HCT116 (cell line): ENCODE measurements at regions not wholly inside any gene's neighbourhood (a gene's known extent, or its start where the extent isn't known, plus 50 kb on each side); places are given as distances from the start of the nearest gene placed in this dataset.

Experiments used
- ATAC-seq: fragments of 200-7000 bp; cut with Tn5 transposase; 2 replicates; pipeline ENCODE4 v1.9.1; 2020; ENCODE audit warnings: mild to moderate bottlenecking, moderate library complexity
- BruUV-seq: library from RNA; stranded (reverse); fragments of 400-500 nt; replicated peaks from 2 replicates; lab custom pipeline; 2021; lab: Mats Ljungman, UMichigan
- CTCF ChIA-PET: fragments of 300-600 bp; sonication (Branson Sonifier 250); formaldehyde crosslinking; loops from one replicate; lab custom pipeline; 2021; ENCODE audit warnings: antibody characterized with exemption; lab: Charles Lee
- POLR2A ChIA-PET: fragments of 300-600, 350-600 bp; sonication (Branson Sonifier 250); formaldehyde crosslinking; loops from one replicate; lab custom pipeline; 2021; ENCODE audit warnings: antibody characterized with exemption; lab: Charles Lee
- RAD21 ChIA-PET, 2 experiments: fragments of 300-600 bp; sonication (Branson Sonifier 250); formaldehyde crosslinking; loops; one replicate each; lab custom pipeline; 2023; ENCODE audit warnings: low total read pairs in 2 of 2; ENCODE audit not compliant: uncharacterized antibody in 2 of 2, unreplicated experiment in 2 of 2, low non-redundant PET in 1 of 2; lab: Charles Lee
- DNase-seq: peaks from one replicate; pipeline ENCODE4 v3.0.0-alpha.2; 2010; ENCODE audit warnings: low read depth, low spot score
- H2AFZ ChIP-seq: fragments of 200-600 bp; shearing (Covaris generic), sonication (generic); 2 replicates; pipeline ENCODE4 v1.6.1; 2017; ENCODE audit warnings: low read depth, mixed run types, mixed read lengths, antibody characterized with exemption, low read length; ENCODE audit not compliant: poor library complexity, severe bottlenecking
- H3K27ac ChIP-seq: 2 replicates; pipeline ENCODE4 v1.5.1; 2012; ENCODE audit warnings: low read depth, low read length
- H3K27me3 ChIP-seq: fragments of 200-600 bp; sonication (generic); 2 replicates; pipeline ENCODE4 v1.6.1; 2016; ENCODE audit warnings: mixed run types, low read length, mixed read lengths; ENCODE audit not compliant: insufficient read depth
- H3K36me3 ChIP-seq, 2 experiments: fragments of 200-500 bp in 1 of 2; fragments of 200-600 bp in 1 of 2; sonication (Bioruptor generic) in 1 of 2; sonication (generic) in 1 of 2; 2 replicates each; pipeline versions ENCODE4 v1.5.1 to v1.6.1; 2014 to 2016; ENCODE audit warnings: low read length in 2 of 2, inconsistent platforms in 1 of 2, mixed read lengths in 1 of 2, mixed run types in 1 of 2; ENCODE audit not compliant: insufficient read depth in 2 of 2, control insufficient read depth in 1 of 2
- H3K4me1 ChIP-seq, 2 experiments: fragments of 200-600 bp in 1 of 2; sonication (generic) in 1 of 2; 2 replicates each; pipeline versions ENCODE4 v1.5.1 to v1.6.1; 2012 to 2017; ENCODE audit warnings: low read length in 2 of 2, inconsistent platforms in 1 of 2, mild to moderate bottlenecking in 1 of 2, mixed read lengths in 1 of 2, mixed run types in 1 of 2, moderate library complexity in 1 of 2; ENCODE audit not compliant: insufficient read depth in 2 of 2, control insufficient read depth in 1 of 2
- H3K4me2 ChIP-seq: fragments of 200-600 bp; sonication (generic); 2 replicates; pipeline ENCODE4 v1.6.1; 2017; ENCODE audit warnings: mixed run types, low read length, mixed read lengths
- H3K4me3 ChIP-seq, 2 experiments: fragments of 200-600 bp in 1 of 2; sonication (generic) in 1 of 2; replicated peaks in 1 of 2; 2 replicates each; pipeline ENCODE4 v1.5.1; 2011 to 2016; ENCODE audit warnings: low read length in 2 of 2, control low read depth in 1 of 2, low read depth in 1 of 2, mild to moderate bottlenecking in 1 of 2, mixed read lengths in 1 of 2, mixed run types in 1 of 2
- H3K79me2 ChIP-seq: fragments of 200-600 bp; sonication (generic); 2 replicates; pipeline ENCODE4 v1.6.1; 2017; ENCODE audit warnings: mild to moderate bottlenecking, mixed run types, low read length, moderate library complexity, mixed read lengths; ENCODE audit not compliant: insufficient read depth
- H3K9ac ChIP-seq: fragments of 200-600 bp; sonication (generic); 2 replicates; pipeline ENCODE4 v1.6.1; 2016; ENCODE audit warnings: low read length, mixed read lengths
- H3K9me2 ChIP-seq: fragments of 200-600 bp; sonication (generic), shearing (Covaris generic); 2 replicates; pipeline ENCODE4 v1.6.1; 2017; ENCODE audit warnings: mixed run types, mild to moderate bottlenecking, moderate library complexity; ENCODE audit not compliant: insufficient read depth
- H3K9me3 ChIP-seq, 2 experiments: fragments of 200-500 bp in 1 of 2; fragments of 200-600 bp in 1 of 2; sonication (Bioruptor generic) in 1 of 2; sonication (generic) in 1 of 2; 2 replicates each; pipeline ENCODE4 v1.6.1; 2014 to 2017; ENCODE audit warnings: low read length in 2 of 2, mixed read lengths in 2 of 2, inconsistent platforms in 1 of 2, low read depth in 1 of 2, mild to moderate bottlenecking in 1 of 2, mixed run types in 1 of 2, moderate library complexity in 1 of 2; ENCODE audit not compliant: control insufficient read depth in 1 of 2, insufficient read depth in 1 of 2
- H4K20me1 ChIP-seq: fragments of 200-600 bp; sonication (generic), shearing (Covaris generic); 2 replicates; pipeline ENCODE4 v1.6.1; 2017; ENCODE audit warnings: mixed run types, mild to moderate bottlenecking, moderate library complexity; ENCODE audit not compliant: insufficient read depth
- CEBPB ChIP-seq: IDR thresholded peaks from 2 replicates; pipeline ENCODE4 v1.6.1; 2012; ENCODE audit warnings: low read depth
- EGR1 ChIP-seq: IDR thresholded peaks from 2 replicates; pipeline ENCODE4 v1.6.1; 2012; ENCODE audit warnings: low read depth
- EZH2 ChIP-seq: fragments of 200-600 bp; sonication (generic); IDR thresholded peaks from 2 replicates; pipeline ENCODE4 v1.6.1; 2017; ENCODE audit warnings: antibody characterized with exemption, mixed run types
- EZH2phosphoT487 ChIP-seq: fragments of 200-600 bp; IDR thresholded peaks from 2 replicates; pipeline ENCODE4 v1.6.1; 2018; ENCODE audit warnings: antibody characterized with exemption, borderline replicate concordance
- RAD21 ChIP-seq: IDR thresholded peaks from 2 replicates; pipeline ENCODE4 v1.6.1; 2012; ENCODE audit warnings: low read depth, mild to moderate bottlenecking
- TCF7L2 ChIP-seq: IDR thresholded peaks from 2 replicates; pipeline ENCODE4 v1.7.0; 2011; ENCODE audit warnings: borderline replicate concordance, inconsistent platforms; ENCODE audit not compliant: insufficient read depth, insufficient read length; ENCODE audit errors: extremely low read depth
- YY1 ChIP-seq: IDR thresholded peaks from 2 replicates; pipeline ENCODE4 v1.6.1; 2011; ENCODE audit warnings: low read length, low read depth, moderate library complexity, mild to moderate bottlenecking; ENCODE audit not compliant: insufficient replicate concordance; ENCODE audit errors: extremely low read depth
- ZNF274 ChIP-seq: fragments of 200-500 bp; sonication (Bioruptor generic); IDR thresholded peaks from 2 replicates; pipeline ENCODE4 v1.6.1; 2014; ENCODE audit warnings: mild to moderate bottlenecking, low read depth, low read length, inconsistent platforms
- intact Hi-C: fragments of 100-400 bp; cut with micrococcal nuclease; formaldehyde crosslinking; loops from 2 replicates; pipeline ENCODE4 v1.10.0; 2022
- TF ChIP-seq, protein P1 (sequence below), 3 experiments: fragments of 200-600 bp in 1 of 3; sonication (generic) in 1 of 3; IDR thresholded peaks in 2 of 3; conservative IDR thresholded peaks in 1 of 3; 2 replicates each; pipeline ENCODE4 v1.5.1; 2012 to 2017; ENCODE audit warnings: low read depth in 2 of 3, low read length in 2 of 3, antibody characterized with exemption in 1 of 3, borderline replicate concordance in 1 of 3, control low read depth in 1 of 3, mild to moderate bottlenecking in 1 of 3, mixed read lengths in 1 of 3, mixed run types in 1 of 3, moderate library complexity in 1 of 3; ENCODE audit not compliant: insufficient read depth in 1 of 3

DNA sequence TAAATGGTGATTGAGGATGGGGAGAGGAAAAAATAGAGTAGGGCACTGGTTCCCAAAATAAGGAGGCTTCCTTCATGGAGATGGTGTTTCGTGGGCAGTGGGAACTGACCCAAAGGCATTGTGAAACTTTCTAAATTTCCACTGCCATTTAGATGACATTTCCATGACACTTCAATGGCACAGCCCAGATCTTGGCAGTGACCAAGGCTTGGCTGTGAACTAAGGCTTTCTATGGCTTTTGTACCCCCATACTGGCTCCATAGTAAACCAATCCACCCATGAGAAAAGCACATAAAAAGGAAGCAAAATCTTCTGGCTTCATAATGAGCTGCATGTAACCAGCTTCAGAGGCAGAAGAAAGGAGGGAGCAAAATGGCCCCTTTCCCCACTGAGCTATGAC is 321.0 kb upstream of the TLE4 start (continued):
- TF ChIP-seq TCF7L2 (no peak), YY1 (no peak), EZH2 (no peak), CEBPB (no peak), EZH2phosphoT487 (no peak)
- TF ChIP-seq, all 23 proteins: peak for 0

DNA sequence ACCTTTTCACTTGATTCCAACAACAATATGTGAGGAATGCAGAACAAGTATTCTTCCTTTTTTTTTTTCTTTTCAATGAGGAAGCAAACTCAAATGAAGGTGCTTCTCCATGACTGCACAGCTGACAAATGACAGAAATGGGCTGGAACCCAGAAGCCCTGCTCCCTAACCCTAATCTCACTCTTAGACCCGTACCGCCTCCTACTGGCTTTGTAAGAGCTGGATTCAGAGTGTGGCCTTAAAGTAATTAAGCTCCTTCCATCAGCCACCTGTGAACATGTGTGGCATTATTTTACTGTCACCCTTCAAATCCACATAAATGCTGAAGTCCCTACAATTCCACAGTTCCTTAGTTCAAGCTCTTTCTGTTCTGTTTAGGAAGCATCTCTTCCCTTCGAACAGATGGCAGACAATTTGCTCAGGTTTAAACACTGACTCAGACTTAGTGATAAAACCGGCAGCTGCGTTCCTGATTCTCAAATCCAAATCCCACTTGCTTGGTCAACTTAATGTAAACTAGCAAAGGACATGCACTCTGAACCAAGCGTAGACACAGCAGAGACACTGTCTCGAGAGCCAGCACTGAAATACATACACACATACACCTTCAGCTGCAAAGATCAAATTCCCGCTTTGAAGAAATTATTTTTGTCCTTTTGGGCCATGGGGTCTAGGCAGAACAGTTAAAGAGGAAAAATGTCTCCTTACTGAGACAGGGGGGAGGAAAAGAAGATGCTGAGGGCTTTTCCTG is 316.7 kb upstream of the TLE4 start:
- RAD21 ChIA-PET = no interaction called here
- Histone ChIP-seq H3K4me3 (no peak overlapping the region), H3K9ac (no peak overlapping the region), H2AFZ (no peak overlapping the region), H3K4me2 (no peak overlapping the region), H3K79me2 (no peaks in the 10 kb centered on the region), H3K9me3 (no peaks in the 10 kb centered on the region), H3K4me1 (no peaks in the 10 kb centered on the region), H3K9me2 (no peaks in the 10 kb centered on the region), H3K27ac (no peak overlapping the region), H4K20me1 (no peaks in the 10 kb centered on the region), H3K27me3 (0 out of 2 replicates have a peak, but pooled peaks cover 8% of the 10 kb centered on the region), H3K36me3 (no peaks in the 10 kb centered on the region)
- CTCF ChIA-PET = interaction anchor here (1.2 kb wide), 1 partner anchor 120 kb away, joined by 3 read pairs; no protein-coding TSS in a partner anchor
- BruUV-seq = no TSS peak
- DNase-seq (no peak), ATAC-seq (peak; percentile 40; the same call in 1 of the 2 replicates)
- intact Hi-C loops = no loop called here
- POLR2A ChIA-PET = no interaction called here
- TF ChIP-seq EZH2phosphoT487 (no peak), RAD21 (peak; percentile 19; the same call in 1 of the 2 replicates), ZNF274 (no peak), EGR1 (no peak)
- TF ChIP-seq, protein P1, sequence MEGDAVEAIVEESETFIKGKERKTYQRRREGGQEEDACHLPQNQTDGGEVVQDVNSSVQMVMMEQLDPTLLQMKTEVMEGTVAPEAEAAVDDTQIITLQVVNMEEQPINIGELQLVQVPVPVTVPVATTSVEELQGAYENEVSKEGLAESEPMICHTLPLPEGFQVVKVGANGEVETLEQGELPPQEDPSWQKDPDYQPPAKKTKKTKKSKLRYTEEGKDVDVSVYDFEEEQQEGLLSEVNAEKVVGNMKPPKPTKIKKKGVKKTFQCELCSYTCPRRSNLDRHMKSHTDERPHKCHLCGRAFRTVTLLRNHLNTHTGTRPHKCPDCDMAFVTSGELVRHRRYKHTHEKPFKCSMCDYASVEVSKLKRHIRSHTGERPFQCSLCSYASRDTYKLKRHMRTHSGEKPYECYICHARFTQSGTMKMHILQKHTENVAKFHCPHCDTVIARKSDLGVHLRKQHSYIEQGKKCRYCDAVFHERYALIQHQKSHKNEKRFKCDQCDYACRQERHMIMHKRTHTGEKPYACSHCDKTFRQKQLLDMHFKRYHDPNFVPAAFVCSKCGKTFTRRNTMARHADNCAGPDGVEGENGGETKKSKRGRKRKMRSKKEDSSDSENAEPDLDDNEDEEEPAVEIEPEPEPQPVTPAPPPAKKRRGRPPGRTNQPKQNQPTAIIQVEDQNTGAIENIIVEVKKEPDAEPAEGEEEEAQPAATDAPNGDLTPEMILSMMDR (IDR thresholded peaks at IDR 0.05 in 2 of 3, conservative IDR thresholded peaks at IDR 0.05 in 1 of 3; ENCODE audit: borderline replicate concordance in 1 of 3, insufficient read depth in 1 of 3, low read depth in 2 of 3, low read length in 2 of 3) = 0 out of 6 replicates have a peak, but pooled peaks of 2 of the 3 experiments have one; percentile 18 to 24
